22Rv1 (cell line): ENCODE measurements at regions not wholly inside any gene's neighbourhood (a gene's known extent, or its start where the extent isn't known, plus 50 kb on each side); places are given as distances from the start of the nearest gene placed in this dataset.

Experiments
- CTCF ChIP-seq: fragments of 450-650 bp; IDR thresholded peaks from 2 replicates; pipeline ENCODE4 v1.5.1; 2017; ENCODE audit warnings: mild to moderate bottlenecking
- ZFX ChIP-seq: fragments of 450-650 bp; IDR thresholded peaks from 2 replicates; pipeline ENCODE4 v1.6.1; 2017; ENCODE audit warnings: antibody characterized with exemption, borderline replicate concordance

GRCh38 chr6:8780653-8781052, 345.3 kb upstream of the SLC35B3 start:
- TF ChIP-seq CTCF: no peak
- TF ChIP-seq ZFX: no peak
